ENCODE measurements at regions not wholly inside any gene's neighbourhood (a gene's known extent, or its start where the extent isn't known, plus 50 kb on each side); places are given as distances from the start of the nearest gene placed in this dataset.

GRCh38 chr6:167392631-167393316, 67.9 kb downstream of the TTLL2 start:
- no peak overlapping the region for H3K27ac Mint-ChIP-seq
- no peaks in the 10 kb centered on the region for H3K27me3 Mint-ChIP-seq (ENCODE audit: low read depth)
- POLR2A ChIA-PET: no interaction called here
- no peaks in the 10 kb centered on the region for H3K36me3 Mint-ChIP-seq (ENCODE audit: low read depth)
- H3K4me3 Mint-ChIP-seq: no peak overlapping the region
- ATAC-seq (no peak), DNase-seq (no peak)
- CTCF ChIA-PET: no interaction called here
- no peaks in the 10 kb centered on the region for H3K9me3 Mint-ChIP-seq (ENCODE audit: insufficient read depth)
- no peaks in the 10 kb centered on the region for H3K4me1 Mint-ChIP-seq (ENCODE audit: low read depth)

DNA sequence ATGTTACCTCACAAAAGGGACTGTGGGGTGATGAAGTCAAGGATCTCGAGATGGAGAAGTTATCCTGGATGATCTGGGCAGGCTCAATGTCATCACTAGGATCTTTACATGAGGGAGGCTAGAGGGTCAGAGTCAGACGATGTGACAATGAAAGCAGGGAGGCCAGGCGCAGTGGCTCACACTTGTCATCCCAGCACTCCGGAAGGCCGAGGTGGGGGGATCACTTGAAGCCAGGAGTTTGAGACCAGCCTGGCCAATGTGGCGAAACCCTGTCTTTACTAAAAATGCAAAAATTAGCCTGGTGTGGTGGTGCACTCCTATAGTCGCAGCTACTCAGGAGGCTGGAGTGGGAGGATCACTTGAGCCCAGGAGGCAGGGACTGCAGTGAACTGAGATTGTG, 68.8 kb downstream of the TTLL2 start:
- no peak overlapping the region for H3K27ac Mint-ChIP-seq
- no peaks in the 10 kb centered on the region for H3K4me1 Mint-ChIP-seq (ENCODE audit: low read depth)
- no peaks in the 10 kb centered on the region for H3K9me3 Mint-ChIP-seq (ENCODE audit: insufficient read depth)
- no peaks in the 10 kb centered on the region for H3K36me3 Mint-ChIP-seq (ENCODE audit: low read depth)
- no peaks in the 10 kb centered on the region for H3K27me3 Mint-ChIP-seq (ENCODE audit: low read depth)
- DNase-seq (no peak), ATAC-seq (no peak)
- POLR2A ChIA-PET: no interaction called here
- H3K4me3 Mint-ChIP-seq: no peak overlapping the region
- CTCF ChIA-PET: no interaction called here

GRCh38 chr6:167394339-167394738, 69.5 kb downstream of the TTLL2 start:
- H3K9me3 Mint-ChIP-seq (ENCODE audit: insufficient read depth): no peaks in the 10 kb centered on the region
- no peak for ATAC-seq
- no peaks in the 10 kb centered on the region for H3K36me3 Mint-ChIP-seq (ENCODE audit: low read depth)
- H3K4me1 Mint-ChIP-seq (ENCODE audit: low read depth): no peaks in the 10 kb centered on the region
- ChIA-PET CTCF (no interaction called here), POLR2A (no interaction called here)
- H3K27ac Mint-ChIP-seq: no peak overlapping the region
- DNase-seq: no peak
- no peak overlapping the region for H3K4me3 Mint-ChIP-seq
- no peaks in the 10 kb centered on the region for H3K27me3 Mint-ChIP-seq (ENCODE audit: low read depth)

DNA sequence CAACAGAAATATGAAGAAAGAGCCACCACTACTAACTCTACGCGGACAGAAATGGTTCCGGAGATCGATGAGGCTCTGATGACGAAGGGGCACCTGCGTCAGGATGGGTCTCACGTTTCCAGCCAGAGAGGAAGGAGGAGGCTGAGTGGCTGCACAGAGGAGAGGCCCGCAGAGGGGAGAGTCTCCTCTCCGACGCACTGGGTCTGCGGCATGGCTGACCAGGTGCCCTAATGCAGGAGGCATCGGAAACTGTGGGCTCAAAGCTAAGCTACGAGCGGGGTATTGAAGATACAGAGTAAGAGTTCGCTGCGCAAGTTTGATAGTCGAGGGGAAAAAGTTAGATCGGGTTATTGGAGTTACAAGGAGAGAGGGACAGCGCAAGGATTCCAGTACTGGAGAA, 69.9 kb downstream of the TTLL2 start:
- ATAC-seq (no peak), DNase-seq (no peak)
- H3K9me3 Mint-ChIP-seq (ENCODE audit: insufficient read depth): no peaks in the 10 kb centered on the region
- no peaks in the 10 kb centered on the region for H3K36me3 Mint-ChIP-seq (ENCODE audit: low read depth)
- POLR2A ChIA-PET: no interaction called here
- no peaks in the 10 kb centered on the region for H3K27me3 Mint-ChIP-seq (ENCODE audit: low read depth)
- H3K27ac Mint-ChIP-seq: no peak overlapping the region
- CTCF ChIA-PET: no interaction called here
- no peaks in the 10 kb centered on the region for H3K4me1 Mint-ChIP-seq (ENCODE audit: low read depth)
- H3K4me3 Mint-ChIP-seq: no peak overlapping the region

- POLR2A ChIA-PET: no interaction called here
- CTCF ChIA-PET: no interaction called here
These were observed 71.3 kb downstream of the TTLL2 start for GRCh38 chr6:167396068-167396658.

DNA sequence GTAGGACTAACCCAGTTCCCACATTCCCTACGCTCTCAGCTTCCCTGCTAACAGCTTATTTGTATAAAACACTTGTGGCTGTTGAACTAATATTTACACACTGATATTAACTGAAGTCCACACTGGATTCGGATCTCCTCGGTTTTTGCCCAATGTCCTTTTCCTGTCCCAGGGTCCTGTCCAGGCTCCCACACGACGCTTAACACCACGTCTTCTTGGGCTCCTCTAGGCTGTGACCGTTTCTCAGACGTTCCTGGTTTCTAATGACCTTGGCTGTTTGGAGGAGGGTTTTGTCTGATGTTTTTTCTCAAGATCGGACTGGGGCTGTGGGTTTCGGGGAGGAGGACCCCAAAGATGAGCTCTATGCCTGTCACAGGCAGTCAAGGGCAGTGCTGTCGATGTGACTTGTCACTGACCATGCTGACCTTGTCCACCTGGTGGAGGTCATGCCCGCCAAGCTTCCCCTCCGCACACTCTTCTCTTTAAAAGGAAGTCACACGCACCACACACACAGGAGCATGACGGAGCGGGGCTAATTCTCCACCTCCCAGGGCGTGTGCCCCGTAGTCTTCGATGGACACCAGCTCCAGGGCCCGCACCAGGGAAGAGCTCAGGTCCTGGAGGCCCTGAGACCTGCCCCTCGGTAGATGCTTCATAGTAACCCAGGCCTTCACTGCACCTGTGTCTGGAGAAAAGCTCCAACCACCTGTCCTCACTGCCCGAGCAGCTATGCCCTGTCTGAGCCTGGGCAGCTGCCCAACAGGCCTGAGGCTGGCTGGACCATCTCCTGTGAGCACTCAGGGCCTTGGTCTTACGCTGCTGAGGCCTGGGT, 72.0 kb downstream of the TTLL2 start:
- H3K27ac Mint-ChIP-seq: no peak overlapping the region
- H3K4me3 Mint-ChIP-seq: no peak overlapping the region
- H3K27me3 Mint-ChIP-seq (ENCODE audit: low read depth): no peaks in the 10 kb centered on the region
- H3K4me1 Mint-ChIP-seq (ENCODE audit: low read depth): no peaks in the 10 kb centered on the region
- no peaks in the 10 kb centered on the region for H3K36me3 Mint-ChIP-seq (ENCODE audit: low read depth)
- H3K9me3 Mint-ChIP-seq (ENCODE audit: insufficient read depth): no peaks in the 10 kb centered on the region
- ATAC-seq (no peak), DNase-seq (no peak)
- ChIA-PET CTCF (no interaction called here), POLR2A (no interaction called here)

More at GRCh38 chr6:167396068-167396658, 71.3 kb downstream of the TTLL2 start:
- Mint-ChIP-seq H3K36me3 (ENCODE audit: low read depth) (no peaks in the 10 kb centered on the region), H3K27ac (no peak overlapping the region), H3K9me3 (ENCODE audit: insufficient read depth) (no peaks in the 10 kb centered on the region), H3K4me1 (ENCODE audit: low read depth) (no peaks in the 10 kb centered on the region), H3K27me3 (ENCODE audit: low read depth) (no peaks in the 10 kb centered on the region), H3K4me3 (no peak overlapping the region)
- ATAC-seq (no peak), DNase-seq (no peak)

GRCh38 chr6:167397712-167398111, 72.8 kb downstream of the TTLL2 start:
- Mint-ChIP-seq H3K4me1 (ENCODE audit: low read depth) (no peaks in the 10 kb centered on the region), H3K9me3 (ENCODE audit: insufficient read depth) (no peaks in the 10 kb centered on the region), H3K27me3 (ENCODE audit: low read depth) (no peaks in the 10 kb centered on the region), H3K36me3 (ENCODE audit: low read depth) (no peaks in the 10 kb centered on the region), H3K27ac (no peak overlapping the region), H3K4me3 (no peak overlapping the region)
- DNase-seq: no peak
- ChIA-PET CTCF (no interaction called here), POLR2A (no interaction called here)
- no peak for ATAC-seq

- H3K9me3 Mint-ChIP-seq (ENCODE audit: insufficient read depth): no peaks in the 10 kb centered on the region
- no peaks in the 10 kb centered on the region for H3K36me3 Mint-ChIP-seq (ENCODE audit: low read depth)
- H3K4me3 Mint-ChIP-seq: no peak overlapping the region
- no peak overlapping the region for H3K27ac Mint-ChIP-seq
- DNase-seq: no peak
- CTCF ChIA-PET: no interaction called here
- ATAC-seq: no peak
- H3K27me3 Mint-ChIP-seq (ENCODE audit: low read depth): no peaks in the 10 kb centered on the region
- POLR2A ChIA-PET: no interaction called here
- H3K4me1 Mint-ChIP-seq (ENCODE audit: low read depth): no peaks in the 10 kb centered on the region
These were observed 73.5 kb downstream of the TTLL2 start for GRCh38 chr6:167398214-167399050.

- Mint-ChIP-seq H3K4me1 (ENCODE audit: low read depth) (no peaks in the 10 kb centered on the region), H3K4me3 (no peak overlapping the region), H3K9me3 (ENCODE audit: insufficient read depth) (no peaks in the 10 kb centered on the region), H3K27ac (no peak overlapping the region), H3K27me3 (ENCODE audit: low read depth) (no peaks in the 10 kb centered on the region), H3K36me3 (ENCODE audit: low read depth) (no peaks in the 10 kb centered on the region)
- ChIA-PET CTCF (no interaction called here), POLR2A (no interaction called here)
- DNase-seq (no peak), ATAC-seq (no peak)
These were observed 74.1 kb downstream of the TTLL2 start for GRCh38 chr6:167399051-167399387.

- Mint-ChIP-seq H3K4me1 (ENCODE audit: low read depth) (no peaks in the 10 kb centered on the region), H3K27me3 (ENCODE audit: low read depth) (no peaks in the 10 kb centered on the region), H3K4me3 (no peak overlapping the region), H3K36me3 (ENCODE audit: low read depth) (no peaks in the 10 kb centered on the region), H3K27ac (no peak overlapping the region), H3K9me3 (ENCODE audit: insufficient read depth) (no peaks in the 10 kb centered on the region)
- ChIA-PET POLR2A (no interaction called here), CTCF (no interaction called here)
- ATAC-seq: no peak
- no peak for DNase-seq
These were observed 74.7 kb downstream of the TTLL2 start for GRCh38 chr6:167399599-167399998.

DNA sequence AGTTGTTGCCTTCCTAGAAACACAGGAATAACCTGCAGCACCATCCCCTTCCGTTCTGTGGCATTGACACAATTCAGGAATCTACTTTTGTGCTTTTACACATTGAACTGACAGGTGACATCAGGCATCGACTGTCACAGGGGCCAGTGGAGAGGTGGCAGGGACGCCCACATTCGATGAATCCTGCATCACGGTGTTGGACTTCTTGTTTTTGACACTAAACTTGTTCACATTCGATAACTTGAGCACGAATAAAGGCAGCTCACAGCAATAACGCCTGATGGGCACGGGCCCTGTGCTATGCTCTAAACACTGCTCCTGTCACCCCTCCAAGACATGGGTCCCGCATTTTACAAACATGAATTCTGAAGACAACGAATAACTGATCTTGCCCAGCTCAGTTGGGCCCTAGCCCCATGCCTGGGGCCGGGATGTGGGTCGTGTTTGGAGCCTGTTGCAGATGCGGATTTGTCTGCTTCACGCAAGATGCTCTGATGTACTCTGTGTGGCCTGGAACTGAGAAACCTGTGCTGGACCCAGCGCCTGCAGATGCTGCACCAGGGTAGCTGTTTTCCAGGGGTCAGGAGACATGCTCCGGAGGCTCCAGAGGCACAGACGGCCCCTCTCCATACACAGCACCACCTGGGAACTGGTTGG, 75.7 kb downstream of the TTLL2 start:
- POLR2A ChIA-PET: no interaction called here

More for the DNA sequence above, 75.7 kb downstream of the TTLL2 start:
- Mint-ChIP-seq H3K27me3 (ENCODE audit: low read depth) (no peaks in the 10 kb centered on the region), H3K9me3 (ENCODE audit: insufficient read depth) (no peaks in the 10 kb centered on the region), H3K27ac (no peak overlapping the region), H3K4me1 (ENCODE audit: low read depth) (no peaks in the 10 kb centered on the region), H3K4me3 (no peak overlapping the region), H3K36me3 (ENCODE audit: low read depth) (no peaks in the 10 kb centered on the region)
- ATAC-seq (no peak), DNase-seq (no peak)
- CTCF ChIA-PET: no interaction called here
